ENCODE measurements at regions not wholly inside any gene's neighbourhood (a gene's known extent, or its start where the extent isn't known, plus 50 kb on each side); places are given as distances from the start of the nearest gene placed in this dataset.

DNA sequence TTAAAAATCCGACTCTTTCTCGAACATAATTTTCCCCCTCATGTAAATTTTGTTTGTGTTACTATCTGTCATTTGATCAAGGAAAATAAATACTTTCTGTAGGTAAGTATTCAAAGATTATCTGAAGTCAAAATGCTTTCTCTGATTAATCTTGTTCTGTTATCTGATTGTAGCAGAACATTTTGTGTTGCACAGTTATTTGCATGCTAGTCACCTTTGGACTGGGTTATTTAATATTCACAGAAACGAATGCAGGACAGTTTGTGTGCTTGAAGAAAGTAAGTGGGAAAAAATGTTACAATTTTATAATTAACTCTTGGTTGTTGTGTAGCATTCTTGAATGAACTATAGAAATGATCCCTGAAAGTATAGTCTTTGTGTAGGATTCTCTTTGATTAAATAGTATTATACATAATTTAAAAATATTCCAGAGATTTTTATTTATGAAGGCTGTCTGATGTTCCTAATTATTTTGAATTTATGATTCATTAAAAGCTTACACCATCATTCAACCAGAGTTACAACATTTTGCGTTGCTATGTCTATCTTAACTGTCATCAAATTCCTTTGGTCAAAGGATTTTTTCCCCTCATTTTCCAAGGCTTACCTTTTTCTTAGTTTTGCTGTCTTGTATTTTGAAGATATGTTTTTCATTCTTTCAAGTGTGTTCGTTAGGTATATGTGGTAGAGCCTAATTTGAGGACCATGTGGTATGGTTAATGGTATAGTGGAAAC lies 176.6 kb downstream of the GIPC2 start:
- Histone ChIP-seq H3K4me3 (no peak overlapping the region), H3K36me3 (no peaks in the 10 kb centered on the region), H3K27ac (no peak overlapping the region), H3K4me1 (peaks cover 13% of the 10 kb centered on the region), H3K9ac (no peak overlapping the region), H4K20me1 (ENCODE audit: low read depth) (no peaks in the 10 kb centered on the region), H3K79me2 (ENCODE audit: low read depth) (no peaks in the 10 kb centered on the region), H3K9me3 (ENCODE audit: low read depth) (no peaks in the 10 kb centered on the region), H3F3A (ENCODE audit: low read depth) (no peaks in the 10 kb centered on the region), H3K27me3 (no peaks in the 10 kb centered on the region), H3K4me2 (no peak overlapping the region), H2AFZ (replicated peaks) (no peak overlapping the region)
- no peaks in the 10 kb centered on the region for H3K36me3 Mint-ChIP-seq
- H3K27me3 Mint-ChIP-seq (ENCODE audit: insufficient read depth, low read depth), result peaks cover 5% of the 10 kb centered on the region
- peaks cover 5% of the 10 kb centered on the region for H3K9me3 Mint-ChIP-seq
- H3K4me3 Mint-ChIP-seq, result no peak overlapping the region
- H3K27ac Mint-ChIP-seq, result no peak overlapping the region
- TF ChIP-seq, protein P1, sequence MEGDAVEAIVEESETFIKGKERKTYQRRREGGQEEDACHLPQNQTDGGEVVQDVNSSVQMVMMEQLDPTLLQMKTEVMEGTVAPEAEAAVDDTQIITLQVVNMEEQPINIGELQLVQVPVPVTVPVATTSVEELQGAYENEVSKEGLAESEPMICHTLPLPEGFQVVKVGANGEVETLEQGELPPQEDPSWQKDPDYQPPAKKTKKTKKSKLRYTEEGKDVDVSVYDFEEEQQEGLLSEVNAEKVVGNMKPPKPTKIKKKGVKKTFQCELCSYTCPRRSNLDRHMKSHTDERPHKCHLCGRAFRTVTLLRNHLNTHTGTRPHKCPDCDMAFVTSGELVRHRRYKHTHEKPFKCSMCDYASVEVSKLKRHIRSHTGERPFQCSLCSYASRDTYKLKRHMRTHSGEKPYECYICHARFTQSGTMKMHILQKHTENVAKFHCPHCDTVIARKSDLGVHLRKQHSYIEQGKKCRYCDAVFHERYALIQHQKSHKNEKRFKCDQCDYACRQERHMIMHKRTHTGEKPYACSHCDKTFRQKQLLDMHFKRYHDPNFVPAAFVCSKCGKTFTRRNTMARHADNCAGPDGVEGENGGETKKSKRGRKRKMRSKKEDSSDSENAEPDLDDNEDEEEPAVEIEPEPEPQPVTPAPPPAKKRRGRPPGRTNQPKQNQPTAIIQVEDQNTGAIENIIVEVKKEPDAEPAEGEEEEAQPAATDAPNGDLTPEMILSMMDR (IDR thresholded peaks at IDR 0.05), result no peak
- TF ChIP-seq EZH2 (IDR thresholded peaks at IDR 0.05) (no peak), EZH2phosphoT487 (IDR thresholded peaks at IDR 0.05) (no peak)
- H3K4me1 Mint-ChIP-seq, result peaks cover 10% of the 10 kb centered on the region
- no peak for DNase-seq (ENCODE audit: low spot score)

DNA sequence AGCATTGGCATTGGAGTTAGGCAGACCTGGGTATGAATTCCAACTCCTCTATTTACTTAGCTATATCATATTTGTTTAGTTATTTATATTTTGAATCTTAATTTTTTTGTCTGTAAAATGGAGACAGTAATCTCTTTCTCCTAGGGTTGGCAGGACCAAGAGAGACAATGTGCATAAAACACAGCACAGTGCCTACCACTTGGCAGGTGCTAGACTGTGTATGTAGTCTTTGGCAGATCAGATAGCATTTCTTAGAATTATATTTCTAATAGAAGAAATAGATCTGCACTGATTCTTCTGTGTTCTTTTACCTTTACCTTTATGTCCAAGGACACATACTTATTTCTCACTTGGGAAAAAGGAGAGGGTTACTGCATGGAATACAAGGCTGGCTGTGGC lies 177.2 kb downstream of the GIPC2 start:
- TF ChIP-seq EZH2phosphoT487 (IDR thresholded peaks at IDR 0.05) (no peak), EZH2 (IDR thresholded peaks at IDR 0.05) (no peak)
- TF ChIP-seq, protein P1 (IDR thresholded peaks at IDR 0.05), result no peak
- H3K4me1 Mint-ChIP-seq, result peaks cover 10% of the 10 kb centered on the region
- Histone ChIP-seq H3K4me1 (peaks cover 19% of the 10 kb centered on the region), H3K27me3 (no peaks in the 10 kb centered on the region), H3K9me3 (ENCODE audit: low read depth) (no peaks in the 10 kb centered on the region), H3K4me3 (no peak overlapping the region), H3K27ac (no peak overlapping the region), H2AFZ (replicated peaks) (no peak overlapping the region), H3K79me2 (ENCODE audit: low read depth) (no peaks in the 10 kb centered on the region), H3K4me2 (no peak overlapping the region), H4K20me1 (ENCODE audit: low read depth) (no peaks in the 10 kb centered on the region), H3F3A (ENCODE audit: low read depth) (no peaks in the 10 kb centered on the region), H3K36me3 (no peaks in the 10 kb centered on the region), H3K9ac (no peak overlapping the region)
- H3K27ac Mint-ChIP-seq, result no peak overlapping the region
- no peak overlapping the region for H3K4me3 Mint-ChIP-seq
- no peak for DNase-seq (ENCODE audit: low spot score)
- H3K9me3 Mint-ChIP-seq, result peaks cover 3% of the 10 kb centered on the region
- no peaks in the 10 kb centered on the region for H3K36me3 Mint-ChIP-seq
- H3K27me3 Mint-ChIP-seq (ENCODE audit: insufficient read depth, low read depth), result peaks cover 5% of the 10 kb centered on the region

DNA sequence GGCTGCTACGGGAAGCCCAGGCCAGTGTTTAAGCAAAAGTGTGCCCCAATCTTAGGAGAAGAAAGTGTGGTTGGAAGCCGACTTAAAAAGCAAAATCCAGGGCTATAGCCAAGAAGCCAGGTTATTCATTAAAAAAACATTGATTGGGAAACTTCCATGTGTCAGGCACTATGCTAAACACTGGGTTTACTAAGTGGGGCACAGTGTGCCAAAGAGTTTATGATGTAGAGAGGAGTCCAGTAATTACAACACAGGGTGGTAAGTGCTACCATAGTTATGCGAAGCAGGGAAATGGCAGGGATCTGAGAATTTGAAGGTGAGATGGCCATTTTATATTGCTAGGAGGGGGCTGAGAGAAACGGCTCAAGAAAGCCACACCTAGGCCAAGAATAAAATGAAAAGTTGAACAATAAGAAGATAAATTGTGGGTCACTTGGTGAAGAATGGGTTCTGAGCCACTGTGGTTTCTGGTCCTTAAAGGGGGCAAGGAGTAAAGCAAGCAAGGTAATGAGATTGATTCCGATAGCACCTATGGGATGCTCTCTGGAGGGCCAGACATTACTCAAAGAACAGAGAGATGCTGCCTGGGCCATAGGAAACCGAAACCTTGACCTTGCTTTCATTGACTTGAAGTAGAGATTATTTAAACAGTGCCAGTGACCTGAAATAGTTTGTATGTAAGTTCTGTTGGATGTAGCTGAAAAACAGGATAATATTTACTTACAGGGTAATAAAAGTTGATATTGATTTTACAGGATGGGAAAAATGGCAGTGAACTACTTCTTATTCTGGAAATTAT lies 177.8 kb downstream of the GIPC2 start:
- H3F3A ChIP-seq (ENCODE audit: low read depth), result no peaks in the 10 kb centered on the region
- no peak overlapping the region for H3K4me3 ChIP-seq
- no peaks in the 10 kb centered on the region for H3K27me3 ChIP-seq
- H3K4me1 Mint-ChIP-seq, result peaks cover 10% of the 10 kb centered on the region
- H3K9ac ChIP-seq, result no peak overlapping the region
- no peaks in the 10 kb centered on the region for H4K20me1 ChIP-seq (ENCODE audit: low read depth)
- no peaks in the 10 kb centered on the region for H3K79me2 ChIP-seq (ENCODE audit: low read depth)
- H3K27ac Mint-ChIP-seq, result no peak overlapping the region
- no peak overlapping the region for H3K4me2 ChIP-seq
- H3K27me3 Mint-ChIP-seq (ENCODE audit: insufficient read depth, low read depth), result peaks cover 5% of the 10 kb centered on the region
- peaks cover 26% of the 10 kb centered on the region for H3K4me1 ChIP-seq
- H3K27ac ChIP-seq, result no peak overlapping the region
- no peaks in the 10 kb centered on the region for H3K36me3 ChIP-seq
- peaks cover 3% of the 10 kb centered on the region for H3K9me3 Mint-ChIP-seq
- no peak overlapping the region for H3K4me3 Mint-ChIP-seq
- no peak for DNase-seq (ENCODE audit: low spot score)
- H3K36me3 Mint-ChIP-seq, result no peaks in the 10 kb centered on the region
- TF ChIP-seq EZH2 (IDR thresholded peaks at IDR 0.05) (no peak), EZH2phosphoT487 (IDR thresholded peaks at IDR 0.05) (no peak)
- TF ChIP-seq, protein P1 (IDR thresholded peaks at IDR 0.05), result no peak
- no peaks in the 10 kb centered on the region for H3K9me3 ChIP-seq (ENCODE audit: low read depth)
- no peak overlapping the region for H2AFZ ChIP-seq (replicated peaks)
